H9 (cell line): ENCODE measurements at regions not wholly inside any gene's neighbourhood (a gene's known extent, or its start where the extent isn't known, plus 50 kb on each side); places are given as distances from the start of the nearest gene placed in this dataset.

Experiments
- DNase-seq: peaks from one replicate; pipeline ENCODE4 v3.0.0-alpha.2; 2017
- H2AFZ ChIP-seq: one replicate; pipeline ENCODE4 v1.6.1; 2013; ENCODE audit warnings: mild to moderate bottlenecking, low read length, control low read depth, moderate library complexity
- H2AK5ac ChIP-seq: 2 replicates; pipeline ENCODE4 v1.6.1; 2013; ENCODE audit warnings: low read length, control low read depth, mixed read lengths; ENCODE audit not compliant: insufficient read length
- H2BK120ac ChIP-seq: one replicate; pipeline ENCODE4 v1.6.1; 2013; ENCODE audit warnings: low read depth, mild to moderate bottlenecking, low read length, control low read depth, inconsistent platforms; ENCODE audit not compliant: poor library complexity, severe bottlenecking
- H2BK12ac ChIP-seq: 2 replicates; pipeline ENCODE4 v1.6.1; 2013; ENCODE audit warnings: low read length, control low read depth, mixed read lengths, low read depth; ENCODE audit not compliant: insufficient read length
- H2BK15ac ChIP-seq: 2 replicates; pipeline ENCODE4 v1.6.1; 2013; ENCODE audit warnings: low read depth, low read length, control low read depth
- H2BK20ac ChIP-seq: one replicate; pipeline ENCODE4 v1.6.1; 2013; ENCODE audit warnings: low read depth, mild to moderate bottlenecking, low read length, control low read depth, inconsistent platforms; ENCODE audit not compliant: poor library complexity, severe bottlenecking
- H2BK5ac ChIP-seq: 2 replicates; pipeline ENCODE4 v1.6.1; 2013; ENCODE audit warnings: low read length, control low read depth, mixed read lengths; ENCODE audit not compliant: insufficient read length
- H3K14ac ChIP-seq: 2 replicates; pipeline ENCODE4 v1.6.1; 2013; ENCODE audit warnings: low read length, control low read depth; ENCODE audit not compliant: insufficient read depth
- H3K18ac ChIP-seq: 2 replicates; pipeline ENCODE4 v1.6.1; 2013; ENCODE audit warnings: low read depth, mild to moderate bottlenecking, mixed read lengths, low read length, control low read depth; ENCODE audit not compliant: insufficient read length
- H3K23ac ChIP-seq: 2 replicates; pipeline ENCODE4 v1.6.1; 2013; ENCODE audit warnings: low read length, control low read depth, mixed read lengths, low read depth; ENCODE audit not compliant: insufficient read length
- H3K23me2 ChIP-seq: 2 replicates; pipeline ENCODE4 v1.6.1; 2013; ENCODE audit warnings: low read depth, mild to moderate bottlenecking, mixed read lengths, low read length, control low read depth; ENCODE audit not compliant: insufficient read length, poor library complexity, severe bottlenecking
- H3K27ac ChIP-seq: 2 replicates; pipeline ENCODE4 v1.5.1; 2013; ENCODE audit warnings: low read length, control low read depth, mixed read lengths, low read depth; ENCODE audit not compliant: insufficient read length
- H3K27me3 ChIP-seq: 2 replicates; pipeline ENCODE4 v1.6.1; 2013; ENCODE audit warnings: low read length, control low read depth, inconsistent platforms; ENCODE audit not compliant: insufficient read depth
- H3K4ac ChIP-seq: 2 replicates; pipeline ENCODE4 v1.6.1; 2013; ENCODE audit warnings: low read depth, mild to moderate bottlenecking, control low read depth, inconsistent platforms, low read length, moderate library complexity
- H3K4me1 ChIP-seq: 2 replicates; pipeline ENCODE4 v1.6.1; 2013; ENCODE audit warnings: low read length, control low read depth, inconsistent platforms; ENCODE audit not compliant: insufficient read depth
- H3K4me2 ChIP-seq: 2 replicates; pipeline ENCODE4 v1.6.1; 2013; ENCODE audit warnings: low read length, control low read depth, mixed read lengths; ENCODE audit not compliant: insufficient read length, insufficient read depth
- H3K56ac ChIP-seq: 2 replicates; pipeline ENCODE4 v1.6.1; 2013; ENCODE audit warnings: low read depth, mild to moderate bottlenecking, mixed read lengths, low read length, control low read depth; ENCODE audit not compliant: insufficient read length
- H3K79me1 ChIP-seq: 2 replicates; pipeline ENCODE4 v1.6.1; 2013; ENCODE audit warnings: low read depth, mild to moderate bottlenecking, moderate library complexity, low read length, control low read depth, inconsistent platforms; ENCODE audit not compliant: insufficient read depth, poor library complexity, severe bottlenecking
- H3K79me2 ChIP-seq: 2 replicates; pipeline ENCODE4 v1.6.1; 2013; ENCODE audit warnings: low read length, control low read depth, inconsistent platforms; ENCODE audit not compliant: insufficient read depth
- H3K9ac ChIP-seq: 2 replicates; pipeline ENCODE4 v1.6.1; 2013; ENCODE audit warnings: low read length, control low read depth, mixed read lengths; ENCODE audit not compliant: insufficient read length; ENCODE audit errors: extremely low read depth
- H3K9me3 ChIP-seq: one replicate; pipeline ENCODE4 v1.6.1; 2013; ENCODE audit warnings: low read depth, low read length, inconsistent platforms; ENCODE audit not compliant: control insufficient read depth
- H3T11ph ChIP-seq: one replicate; pipeline ENCODE4 v1.6.1; 2013; ENCODE audit warnings: mild to moderate bottlenecking, low read length, control low read depth, inconsistent platforms
- H4K20me1 ChIP-seq: one replicate; pipeline ENCODE4 v1.6.1; 2013; ENCODE audit not compliant: control insufficient read depth, insufficient read length, insufficient read depth
- H4K5ac ChIP-seq: 2 replicates; pipeline ENCODE4 v1.6.1; 2013; ENCODE audit warnings: low read depth, mild to moderate bottlenecking, mixed read lengths, low read length, control low read depth; ENCODE audit not compliant: insufficient read length
- H4K8ac ChIP-seq: replicated peaks from 2 replicates; pipeline ENCODE4 v1.6.1; 2013; ENCODE audit warnings: low read length, control low read depth, mixed read lengths, low read depth; ENCODE audit not compliant: insufficient read length
- H4K91ac ChIP-seq: 2 replicates; pipeline ENCODE4 v1.6.1; 2013; ENCODE audit warnings: low read depth, mild to moderate bottlenecking, moderate library complexity, mixed read lengths, low read length, control low read depth; ENCODE audit not compliant: insufficient read length
- H3K27ac Mint-ChIP-seq, 3 experiments: 2 replicates in 2 of 3; 3 replicates in 1 of 3; pipeline ENCODE4 v1.8.0; 2020 to 2021; ENCODE audit warnings: mixed read lengths in 3 of 3, mild to moderate bottlenecking in 1 of 3, moderate library complexity in 1 of 3
- H3K27me3 Mint-ChIP-seq: 2 replicates; pipeline ENCODE4 v1.8.0; 2021; ENCODE audit warnings: low read depth, mild to moderate bottlenecking, moderate library complexity, mixed read lengths
- H3K36me3 Mint-ChIP-seq, 3 experiments: 2 replicates in 2 of 3; 3 replicates in 1 of 3; pipeline ENCODE4 v1.8.0; 2020 to 2021; ENCODE audit warnings: low read depth in 3 of 3, mixed read lengths in 3 of 3; ENCODE audit not compliant: insufficient read depth in 1 of 3
- H3K4me1 Mint-ChIP-seq, 2 experiments: 2 replicates each; pipeline ENCODE4 v1.8.0; 2020; ENCODE audit warnings: mixed read lengths in 2 of 2
- H3K4me3 Mint-ChIP-seq, 2 experiments: 2 replicates in 1 of 2; 3 replicates in 1 of 2; pipeline ENCODE4 v1.8.0; 2020 to 2021; ENCODE audit warnings: mild to moderate bottlenecking in 2 of 2, mixed read lengths in 2 of 2, moderate library complexity in 1 of 2
- H3K9me3 Mint-ChIP-seq, 2 experiments: 2 replicates in 1 of 2; 3 replicates in 1 of 2; pipeline ENCODE4 v1.8.0; 2020; ENCODE audit warnings: mild to moderate bottlenecking in 2 of 2, mixed read lengths in 2 of 2, moderate library complexity in 1 of 2
- CTCF ChIP-seq: fragments of 200-600 bp; sonication (generic); conservative IDR thresholded peaks from 3 replicates; pipeline ENCODE4 v1.8.0; 2021; ENCODE audit warnings: antibody characterized with exemption, mild to moderate bottlenecking
- WGBS: extraction: QIAGEN DNeasy Blood & Tissue Kit; methylation state at CpG from one replicate; pipeline ENCODE4 v1.1.7; 2013; ENCODE audit warnings: missing lambda C conversion rate, low lambda C conversion rate, mixed read lengths; ENCODE audit not compliant: insufficient read length; ENCODE audit errors: extremely low coverage; 5-methylcytosine and 5-hydroxymethylcytosine counted together

- H4K91ac ChIP-seq = no peak overlapping the region
- no peaks in the 10 kb centered on the region for H3K4me1 ChIP-seq
- no peak overlapping the region for H3K18ac ChIP-seq
- no peaks in the 10 kb centered on the region for H3K79me2 ChIP-seq
- no peak overlapping the region for H3K4ac ChIP-seq
- no peak overlapping the region for H3K4me2 ChIP-seq
- no peak overlapping the region for H3K27ac Mint-ChIP-seq
- H3K27me3 ChIP-seq = no peaks in the 10 kb centered on the region
- no peaks in the 10 kb centered on the region for H3K23me2 ChIP-seq
- H3K27ac ChIP-seq = no peak overlapping the region
- H4K8ac ChIP-seq = no peak overlapping the region
- H2BK12ac ChIP-seq = no peak overlapping the region
- H3T11ph ChIP-seq = no peak overlapping the region
- H3K36me3 Mint-ChIP-seq = peaks cover 5 to 30% (median 9%) of the 10 kb centered on the region in 3 experiments
- no peaks in the 10 kb centered on the region for H4K20me1 ChIP-seq
- no peak for DNase-seq
- no CpG with 5 or more reads among the region's 3 CpGs for WGBS
- no peak overlapping the region for H3K9ac ChIP-seq
- no peaks in the 10 kb centered on the region for H3K27me3 Mint-ChIP-seq
- H3K14ac ChIP-seq = no peak overlapping the region
- no peak overlapping the region for H2BK120ac ChIP-seq
- peaks cover 49 to 51% of the 10 kb centered on the region in 2 experiments for H3K9me3 Mint-ChIP-seq
- no peak overlapping the region for H2BK15ac ChIP-seq
- no peak overlapping the region for H2BK5ac ChIP-seq
- no peak overlapping the region for H3K23ac ChIP-seq
- H3K56ac ChIP-seq = no peak overlapping the region
- no peaks in the 10 kb centered on the region for H3K79me1 ChIP-seq
- no peak overlapping the region for H2AFZ ChIP-seq
- H4K5ac ChIP-seq = no peak overlapping the region
- H2BK20ac ChIP-seq = no peak overlapping the region
- peaks cover 5% of the 10 kb centered on the region for H3K9me3 ChIP-seq
- no peak overlapping the region for H3K4me3 Mint-ChIP-seq
- no peak for TF ChIP-seq CTCF
- no peak overlapping the region for H2AK5ac ChIP-seq
- no peaks in the 10 kb centered on the region for H3K4me1 Mint-ChIP-seq
Measured at GRCh38 chr5:110824936-110825441, 86.2 kb downstream of the SLC25A46 start.
